ENCODE measurements at regions not wholly inside any gene's neighbourhood (a gene's known extent, or its start where the extent isn't known, plus 50 kb on each side); places are given as distances from the start of the nearest gene placed in this dataset.
"Not testable (repeated sequence)": the region's sequence is repeated elsewhere in the genome, so short reads cannot be mapped to it uniquely, and the experiment has no call there.

- not testable (repeated sequence) for TF ChIP-seq EZH2 (IDR thresholded peaks at IDR 0.05; ENCODE audit: insufficient read depth, poor library complexity, severe bottlenecking); EZH2phosphoT487 (IDR thresholded peaks at IDR 0.05; ENCODE audit: insufficient read depth, low read depth)
These were observed 443.8 kb upstream of the DEFB115 start for GRCh38 chr20:30813412-30814311.
